SK-N-SH (cell line): ENCODE measurements at regions not wholly inside any gene's neighbourhood (a gene's known extent, or its start where the extent isn't known, plus 50 kb on each side); places are given as distances from the start of the nearest gene placed in this dataset.

Experiments used
- CTCF ChIP-seq: fragments of 200-600 bp; sonication (generic); IDR thresholded peaks from 2 replicates; pipeline ENCODE4 v1.6.1; 2017; ENCODE audit warnings: antibody characterized with exemption, mild to moderate bottlenecking, moderate library complexity
- TAF1 ChIP-seq: IDR thresholded peaks from 2 replicates; pipeline ENCODE4 v1.6.1; 2012; ENCODE audit warnings: low read depth, mild to moderate bottlenecking, low read length, moderate library complexity, borderline replicate concordance

DNA sequence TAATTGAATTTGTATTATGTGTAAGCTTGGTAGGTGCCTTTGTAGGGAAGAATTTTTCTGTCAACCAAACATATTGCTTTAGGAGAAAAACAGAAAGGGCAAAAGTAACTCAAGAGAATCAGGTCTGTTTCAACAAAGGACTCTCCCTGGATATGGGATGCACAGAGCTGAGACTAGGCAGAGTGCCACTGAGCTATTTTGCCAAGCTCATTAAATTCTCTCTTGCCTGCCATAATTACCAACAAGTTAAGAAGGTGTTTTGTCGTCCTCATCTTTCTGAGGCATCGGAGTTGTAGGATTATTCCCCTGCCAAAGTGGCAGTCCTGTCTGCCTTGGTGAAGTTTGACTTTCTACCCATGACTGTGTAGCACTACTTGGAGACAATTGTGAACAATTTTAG lies 438.9 kb upstream of the SEL1L start:
- TF ChIP-seq TAF1 (no peak), CTCF (no peak)
